ENCODE measurements at regions not wholly inside any gene's neighbourhood (a gene's known extent, or its start where the extent isn't known, plus 50 kb on each side); places are given as distances from the start of the nearest gene placed in this dataset.

DNA sequence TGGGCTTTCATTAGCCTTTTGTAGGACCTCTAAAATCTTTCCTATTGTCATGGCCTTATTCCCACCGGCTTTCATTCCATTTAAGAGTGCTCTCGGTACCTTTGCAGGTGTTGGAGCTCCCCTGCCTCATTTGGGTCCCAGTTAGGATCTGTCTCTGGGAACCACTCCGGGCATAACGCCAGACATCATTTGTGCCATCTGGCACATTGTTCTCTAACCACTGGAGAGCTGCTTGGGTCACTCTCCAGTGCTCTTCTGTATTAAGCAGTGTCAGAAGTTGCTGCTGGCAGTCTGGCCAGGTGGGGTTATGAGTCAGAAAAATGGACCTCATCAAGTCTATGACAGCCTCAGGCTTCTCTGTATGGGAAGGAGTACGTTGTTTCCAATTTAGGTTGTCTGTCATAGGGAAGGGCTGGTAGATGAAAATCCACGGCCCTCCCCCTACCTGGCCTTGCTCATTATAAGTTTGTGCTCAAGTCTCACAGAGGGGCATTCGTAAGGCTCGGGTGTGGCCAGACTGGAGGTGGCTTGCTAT, 62.9 kb upstream of the MOCS1 start:
- TF ChIP-seq, protein P1, sequence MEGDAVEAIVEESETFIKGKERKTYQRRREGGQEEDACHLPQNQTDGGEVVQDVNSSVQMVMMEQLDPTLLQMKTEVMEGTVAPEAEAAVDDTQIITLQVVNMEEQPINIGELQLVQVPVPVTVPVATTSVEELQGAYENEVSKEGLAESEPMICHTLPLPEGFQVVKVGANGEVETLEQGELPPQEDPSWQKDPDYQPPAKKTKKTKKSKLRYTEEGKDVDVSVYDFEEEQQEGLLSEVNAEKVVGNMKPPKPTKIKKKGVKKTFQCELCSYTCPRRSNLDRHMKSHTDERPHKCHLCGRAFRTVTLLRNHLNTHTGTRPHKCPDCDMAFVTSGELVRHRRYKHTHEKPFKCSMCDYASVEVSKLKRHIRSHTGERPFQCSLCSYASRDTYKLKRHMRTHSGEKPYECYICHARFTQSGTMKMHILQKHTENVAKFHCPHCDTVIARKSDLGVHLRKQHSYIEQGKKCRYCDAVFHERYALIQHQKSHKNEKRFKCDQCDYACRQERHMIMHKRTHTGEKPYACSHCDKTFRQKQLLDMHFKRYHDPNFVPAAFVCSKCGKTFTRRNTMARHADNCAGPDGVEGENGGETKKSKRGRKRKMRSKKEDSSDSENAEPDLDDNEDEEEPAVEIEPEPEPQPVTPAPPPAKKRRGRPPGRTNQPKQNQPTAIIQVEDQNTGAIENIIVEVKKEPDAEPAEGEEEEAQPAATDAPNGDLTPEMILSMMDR (IDR thresholded peaks at IDR 0.05), result no peak
- no peak for TF ChIP-seq POLR2A (IDR thresholded peaks at IDR 0.05)
